Vagina (tissue), 2 donors: ENCODE measurements at regions not wholly inside any gene's neighbourhood (a gene's known extent, or its start where the extent isn't known, plus 50 kb on each side); places are given as distances from the start of the nearest gene placed in this dataset.

Experiments used
- POLR2A ChIP-seq, 2 donors: fragments of 450-650 bp; IDR thresholded peaks; one replicate each; pipeline ENCODE4 v1.6.1; 2017; ENCODE audit warnings: antibody characterized with exemption in 2 of 2, mild to moderate bottlenecking in 2 of 2, moderate library complexity in 2 of 2
- POLR2AphosphoS5 ChIP-seq, 2 donors: sonication (generic); formaldehyde crosslinking; IDR thresholded peaks; one replicate each; pipeline ENCODE4 v1.9.0; 2017; ENCODE audit warnings: antibody characterized with exemption in 2 of 2, mild to moderate bottlenecking in 2 of 2, low read depth in 1 of 2; ENCODE audit not compliant: insufficient read depth in 1 of 2
- TF ChIP-seq, protein P1 (sequence below), 3 experiments: fragments of 450-650 bp in 2 of 3; fragments of 200-600 bp in 1 of 3; sonication (generic) in 1 of 3; IDR thresholded peaks; one replicate each; pipeline ENCODE4 v1.5.1; 2017 to 2019; ENCODE audit warnings: antibody characterized with exemption in 3 of 3, mild to moderate bottlenecking in 2 of 3, moderate library complexity in 2 of 3

- TF ChIP-seq, protein P1, sequence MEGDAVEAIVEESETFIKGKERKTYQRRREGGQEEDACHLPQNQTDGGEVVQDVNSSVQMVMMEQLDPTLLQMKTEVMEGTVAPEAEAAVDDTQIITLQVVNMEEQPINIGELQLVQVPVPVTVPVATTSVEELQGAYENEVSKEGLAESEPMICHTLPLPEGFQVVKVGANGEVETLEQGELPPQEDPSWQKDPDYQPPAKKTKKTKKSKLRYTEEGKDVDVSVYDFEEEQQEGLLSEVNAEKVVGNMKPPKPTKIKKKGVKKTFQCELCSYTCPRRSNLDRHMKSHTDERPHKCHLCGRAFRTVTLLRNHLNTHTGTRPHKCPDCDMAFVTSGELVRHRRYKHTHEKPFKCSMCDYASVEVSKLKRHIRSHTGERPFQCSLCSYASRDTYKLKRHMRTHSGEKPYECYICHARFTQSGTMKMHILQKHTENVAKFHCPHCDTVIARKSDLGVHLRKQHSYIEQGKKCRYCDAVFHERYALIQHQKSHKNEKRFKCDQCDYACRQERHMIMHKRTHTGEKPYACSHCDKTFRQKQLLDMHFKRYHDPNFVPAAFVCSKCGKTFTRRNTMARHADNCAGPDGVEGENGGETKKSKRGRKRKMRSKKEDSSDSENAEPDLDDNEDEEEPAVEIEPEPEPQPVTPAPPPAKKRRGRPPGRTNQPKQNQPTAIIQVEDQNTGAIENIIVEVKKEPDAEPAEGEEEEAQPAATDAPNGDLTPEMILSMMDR (IDR thresholded peaks at IDR 0.05) = no peak
- TF ChIP-seq POLR2A (IDR thresholded peaks at IDR 0.05) (no peak), POLR2AphosphoS5 (IDR thresholded peaks at IDR 0.05; ENCODE audit: insufficient read depth in 1 of 2, low read depth in 1 of 2) (no peak)
Observed at GRCh38 chr14:87877877-87878276, 115.1 kb downstream of the GALC start.
